HepG2 (cell line): ENCODE measurements at regions not wholly inside any gene's neighbourhood (a gene's known extent, or its start where the extent isn't known, plus 50 kb on each side); places are given as distances from the start of the nearest gene placed in this dataset.

Experiments used
- ATAC-seq: fragments of 200-7000 bp; cut with Tn5 transposase; 3 replicates; pipeline ENCODE4 v1.9.1; 2020; ENCODE audit warnings: mild to moderate bottlenecking, moderate library complexity
- BruUV-seq: library from RNA; stranded (reverse); fragments of 400-500 nt; replicated peaks from 2 replicates; lab custom pipeline; 2021; lab: Mats Ljungman, UMichigan
- CTCF ChIA-PET: fragments of 300-600 bp; formaldehyde crosslinking; extraction: SDS; loops from one replicate; lab custom pipeline; 2021; ENCODE audit warnings: low total read pairs, inconsistent platforms, low intra/inter-chr PET ratio; lab: Yijun Ruan, JAX
- POLR2A ChIA-PET: fragments of 350-600 bp; sonication (Branson Sonifier 250); formaldehyde crosslinking; loops from one replicate; lab custom pipeline; 2020; ENCODE audit warnings: antibody characterized with exemption, inconsistent platforms; lab: Yijun Ruan, JAX
- DNase-seq: peaks from one replicate; pipeline ENCODE4 v3.0.0-alpha.2; 2015; ENCODE audit warnings: low spot score
- FAIRE-seq: peaks from 3 replicates; lab custom pipeline; 2011; peaks lifted over from hg19 to GRCh38; lab: Jason Lieb, UNC
- H2AFZ ChIP-seq: one replicate; pipeline ENCODE4 v1.6.1; 2011; ENCODE audit warnings: low read length, inconsistent platforms
- H3K27ac ChIP-seq: fragments of 300-600 bp; 3 replicates; pipeline ENCODE4 v1.8.0; 2011; ENCODE audit warnings: mixed run types, mild to moderate bottlenecking, mixed read lengths, low read length, inconsistent platforms; ENCODE audit not compliant: insufficient read depth; ENCODE audit errors: extremely low read length
- H3K27me3 ChIP-seq, 2 experiments: fragments of 200-600 bp in 1 of 2; 2 replicates in 1 of 2; 3 replicates in 1 of 2; pipeline versions ENCODE4 v1.6.0 to v1.8.0; 2011; ENCODE audit warnings: low read length in 2 of 2, mild to moderate bottlenecking in 2 of 2, moderate library complexity in 2 of 2, inconsistent platforms in 1 of 2; ENCODE audit not compliant: insufficient read depth in 2 of 2, control insufficient read depth in 1 of 2
- H3K36me3 ChIP-seq, 2 experiments: fragments of 200-600 bp in 1 of 2; replicated peaks in 1 of 2; 2 replicates in 1 of 2; 3 replicates in 1 of 2; pipeline versions ENCODE4 v1.5.1 to v1.8.0; 2011; ENCODE audit warnings: low read length in 2 of 2, inconsistent platforms in 1 of 2; ENCODE audit not compliant: insufficient read depth in 2 of 2, control insufficient read depth in 1 of 2
- H3K4me1 ChIP-seq: 2 replicates; pipeline ENCODE4 v1.5.1; 2012; ENCODE audit warnings: low read length, inconsistent platforms; ENCODE audit not compliant: insufficient read depth
- H3K4me2 ChIP-seq: 2 replicates; pipeline ENCODE4 v1.6.0; 2011; ENCODE audit warnings: low read depth, low read length, inconsistent platforms
- H3K4me3 ChIP-seq, 3 experiments: fragments of 200-600 bp in 1 of 3; sonication (generic), shearing (Covaris generic) in 1 of 3; replicated peaks in 1 of 3; 2 replicates each; pipeline ENCODE4 v1.5.1; 2011 to 2016; ENCODE audit warnings: low read length in 3 of 3, inconsistent platforms in 2 of 3, low read depth in 2 of 3, mild to moderate bottlenecking in 2 of 3, control low read depth in 1 of 3, mixed read lengths in 1 of 3; ENCODE audit not compliant: insufficient read depth in 1 of 3
- H3K79me2 ChIP-seq: one replicate; pipeline ENCODE4 v1.6.1; 2011; ENCODE audit warnings: low read length, inconsistent platforms; ENCODE audit not compliant: insufficient read depth
- H3K9ac ChIP-seq: 2 replicates; pipeline ENCODE4 v1.6.0; 2011; ENCODE audit warnings: mild to moderate bottlenecking, low read depth, low read length, inconsistent platforms; ENCODE audit not compliant: insufficient read depth
- H3K9me3 ChIP-seq: 2 replicates; pipeline ENCODE4 v1.5.1; 2012; ENCODE audit warnings: mild to moderate bottlenecking, low read length
- H4K20me1 ChIP-seq: 2 replicates; pipeline ENCODE4 v1.6.0; 2011; ENCODE audit warnings: inconsistent platforms, mild to moderate bottlenecking, low read length, moderate library complexity; ENCODE audit not compliant: insufficient read depth
- HNRNPUL1 ChIP-seq: fragments of 200-400 bp; formaldehyde crosslinking; IDR thresholded peaks from 2 replicates; pipeline ENCODE4 v1.6.1; 2017; ENCODE audit warnings: low read depth, mild to moderate bottlenecking, low read length, moderate library complexity
- MIER2 ChIP-seq: IDR thresholded peaks from 2 replicates; pipeline ENCODE4 v1.6.1; 2016; ENCODE audit warnings: missing biosample characterization, missing genetic modification reagents
- MLLT10 ChIP-seq: sonication (generic); formaldehyde crosslinking; IDR thresholded peaks from 2 replicates; pipeline ENCODE4 v1.4.0; 2020; ENCODE audit warnings: missing genetic modification reagents
- NFE2L1 ChIP-seq: sonication (generic); formaldehyde crosslinking; IDR thresholded peaks from 2 replicates; pipeline ENCODE4 v1.4.0; 2020; ENCODE audit warnings: missing genetic modification reagents, mild to moderate bottlenecking, borderline replicate concordance
- TRIM24 ChIP-seq: sonication (generic); formaldehyde crosslinking; IDR thresholded peaks from 2 replicates; pipeline ENCODE4 v1.8.0; 2022; ENCODE audit warnings: mild to moderate bottlenecking, missing genetic modification reagents
- YEATS4 ChIP-seq: sonication (generic); formaldehyde crosslinking; IDR thresholded peaks from 2 replicates; pipeline ENCODE4 v1.4.0; 2020; ENCODE audit warnings: missing genetic modification reagents, borderline replicate concordance
- ZFP36 ChIP-seq: fragments of 150-350 bp; IDR thresholded peaks from 2 replicates; pipeline ENCODE4 v1.6.1; 2018; ENCODE audit warnings: borderline replicate concordance, low read length, low read depth; ENCODE audit not compliant: partially characterized antibody
- ZMYM3 ChIP-seq: sonication (generic); formaldehyde crosslinking; IDR thresholded peaks from 2 replicates; pipeline ENCODE4 v1.5.1; 2020; ENCODE audit warnings: mild to moderate bottlenecking, missing genetic modification reagents
- ZNF160 ChIP-seq: sonication (generic); formaldehyde crosslinking; IDR thresholded peaks from 2 replicates; pipeline ENCODE4 v1.8.0; 2022; ENCODE audit warnings: mild to moderate bottlenecking, inconsistent platforms, missing genetic modification reagents
- ZNF207 ChIP-seq: fragments of 450-650 bp; IDR thresholded peaks from 2 replicates; pipeline ENCODE4 v1.6.1; 2016; ENCODE audit warnings: antibody characterized with exemption, borderline replicate concordance
- ZNF446 ChIP-seq: sonication (generic); formaldehyde crosslinking; IDR thresholded peaks from 2 replicates; pipeline ENCODE4 v1.5.0; 2020; ENCODE audit warnings: mild to moderate bottlenecking, missing genetic modification reagents
- ZNF816 ChIP-seq: sonication (generic); formaldehyde crosslinking; IDR thresholded peaks from 2 replicates; pipeline ENCODE4 v1.8.0; 2022; ENCODE audit warnings: missing genetic modification reagents, mild to moderate bottlenecking, borderline replicate concordance
- WGBS: methylation state at CpG from one replicate; pipeline ENCODE4 v1.1.6; 2017; ENCODE audit warnings: low lambda C conversion rate; 5-methylcytosine and 5-hydroxymethylcytosine counted together
- in situ Hi-C: cut with HindIII; loops from 2 replicates; pipeline ENCODE4 v1.10.0; 2017; ENCODE audit warnings: low pct_unique_long_range_greater_than_20kb; ENCODE audit not compliant: extremely low pct_ligation_motif_present
- intact Hi-C: fragments of 100-400 bp; cut with micrococcal nuclease; formaldehyde crosslinking; loops from one replicate; pipeline ENCODE4 v1.10.0; 2022; ENCODE audit not compliant: unreplicated experiment
- TF ChIP-seq, protein P1 (sequence below): sonication (generic); formaldehyde crosslinking; IDR thresholded peaks from 2 replicates; pipeline ENCODE4 v1.5.0; 2020; ENCODE audit warnings: mild to moderate bottlenecking, missing genetic modification reagents, borderline replicate concordance

DNA sequence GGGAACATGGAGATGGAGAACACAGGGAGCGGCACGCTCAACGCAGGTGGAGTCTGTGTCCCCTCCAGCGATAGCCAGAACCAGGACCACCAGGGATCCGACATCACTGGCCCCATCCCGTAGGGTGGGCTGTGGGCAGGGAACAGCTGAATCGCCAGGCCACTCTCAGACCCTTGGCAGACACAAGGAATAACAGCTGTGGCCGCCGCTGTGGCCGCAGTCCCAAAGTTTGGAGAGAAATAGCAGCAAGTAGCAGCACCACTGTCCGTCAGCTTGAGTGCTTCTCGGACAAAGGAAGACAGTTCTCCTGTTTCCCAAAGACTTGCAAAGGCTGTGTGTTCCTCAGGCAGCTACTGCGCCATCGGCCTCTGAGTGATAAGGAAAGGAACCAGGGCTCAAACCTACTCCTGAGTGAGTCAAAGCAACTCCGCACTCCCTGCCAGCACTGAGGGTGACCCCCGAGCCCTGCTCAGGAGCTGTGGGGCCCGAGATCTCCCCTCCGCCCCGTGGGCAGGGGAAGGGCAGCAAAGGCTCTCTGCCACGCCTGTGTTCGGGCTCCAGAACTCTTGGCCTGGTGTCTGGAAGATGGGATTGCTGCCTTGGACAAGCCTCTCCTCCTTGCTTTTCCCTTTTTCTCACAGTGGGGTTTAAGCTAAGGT, 82.3 kb upstream of the FAM20C start:
- no peak for DNase-seq
- Histone ChIP-seq H3K27ac (no peak overlapping the region), H3K4me3 (no peak overlapping the region), H3K4me1 (no peaks in the 10 kb centered on the region), H4K20me1 (no peaks in the 10 kb centered on the region), H3K4me2 (no peak overlapping the region), H2AFZ (no peak overlapping the region), H3K27me3 (peaks cover 2 to 24% of the 10 kb centered on the region in 2 experiments; a peak in 3 of 5 replicates), H3K79me2 (no peaks in the 10 kb centered on the region), H3K9me3 (no peaks in the 10 kb centered on the region), H3K9ac (no peak overlapping the region), H3K36me3 (no peaks in the 10 kb centered on the region)
- CTCF ChIA-PET = no interaction called here
- in situ Hi-C loops (no loop called here), intact Hi-C loops (no loop called here)
- 50% methylated on average over 10 of the region's 21 CpGs for WGBS
- POLR2A ChIA-PET = no interaction called here
- FAIRE-seq = no peak
- TF ChIP-seq TRIM24 (CRISPR knock-in tag) = no peak
- TF ChIP-seq NFE2L1 = no peak
- TF ChIP-seq ZNF446 (CRISPR knock-in tag) = no peak
- no peak for TF ChIP-seq ZNF207
- no peak for TF ChIP-seq ZMYM3 (CRISPR knock-in tag)
- no peak for TF ChIP-seq ZNF816 (CRISPR knock-in tag)
- TF ChIP-seq ZNF160 = no peak
- TF ChIP-seq HNRNPUL1 = no peak
- TF ChIP-seq MLLT10 (CRISPR knock-in tag) = no peak
- TF ChIP-seq MIER2 (CRISPR knock-in tag) = no peak
- no peak for TF ChIP-seq ZFP36
- no peak for TF ChIP-seq YEATS4 (CRISPR knock-in tag)
- TF ChIP-seq, protein P1, sequence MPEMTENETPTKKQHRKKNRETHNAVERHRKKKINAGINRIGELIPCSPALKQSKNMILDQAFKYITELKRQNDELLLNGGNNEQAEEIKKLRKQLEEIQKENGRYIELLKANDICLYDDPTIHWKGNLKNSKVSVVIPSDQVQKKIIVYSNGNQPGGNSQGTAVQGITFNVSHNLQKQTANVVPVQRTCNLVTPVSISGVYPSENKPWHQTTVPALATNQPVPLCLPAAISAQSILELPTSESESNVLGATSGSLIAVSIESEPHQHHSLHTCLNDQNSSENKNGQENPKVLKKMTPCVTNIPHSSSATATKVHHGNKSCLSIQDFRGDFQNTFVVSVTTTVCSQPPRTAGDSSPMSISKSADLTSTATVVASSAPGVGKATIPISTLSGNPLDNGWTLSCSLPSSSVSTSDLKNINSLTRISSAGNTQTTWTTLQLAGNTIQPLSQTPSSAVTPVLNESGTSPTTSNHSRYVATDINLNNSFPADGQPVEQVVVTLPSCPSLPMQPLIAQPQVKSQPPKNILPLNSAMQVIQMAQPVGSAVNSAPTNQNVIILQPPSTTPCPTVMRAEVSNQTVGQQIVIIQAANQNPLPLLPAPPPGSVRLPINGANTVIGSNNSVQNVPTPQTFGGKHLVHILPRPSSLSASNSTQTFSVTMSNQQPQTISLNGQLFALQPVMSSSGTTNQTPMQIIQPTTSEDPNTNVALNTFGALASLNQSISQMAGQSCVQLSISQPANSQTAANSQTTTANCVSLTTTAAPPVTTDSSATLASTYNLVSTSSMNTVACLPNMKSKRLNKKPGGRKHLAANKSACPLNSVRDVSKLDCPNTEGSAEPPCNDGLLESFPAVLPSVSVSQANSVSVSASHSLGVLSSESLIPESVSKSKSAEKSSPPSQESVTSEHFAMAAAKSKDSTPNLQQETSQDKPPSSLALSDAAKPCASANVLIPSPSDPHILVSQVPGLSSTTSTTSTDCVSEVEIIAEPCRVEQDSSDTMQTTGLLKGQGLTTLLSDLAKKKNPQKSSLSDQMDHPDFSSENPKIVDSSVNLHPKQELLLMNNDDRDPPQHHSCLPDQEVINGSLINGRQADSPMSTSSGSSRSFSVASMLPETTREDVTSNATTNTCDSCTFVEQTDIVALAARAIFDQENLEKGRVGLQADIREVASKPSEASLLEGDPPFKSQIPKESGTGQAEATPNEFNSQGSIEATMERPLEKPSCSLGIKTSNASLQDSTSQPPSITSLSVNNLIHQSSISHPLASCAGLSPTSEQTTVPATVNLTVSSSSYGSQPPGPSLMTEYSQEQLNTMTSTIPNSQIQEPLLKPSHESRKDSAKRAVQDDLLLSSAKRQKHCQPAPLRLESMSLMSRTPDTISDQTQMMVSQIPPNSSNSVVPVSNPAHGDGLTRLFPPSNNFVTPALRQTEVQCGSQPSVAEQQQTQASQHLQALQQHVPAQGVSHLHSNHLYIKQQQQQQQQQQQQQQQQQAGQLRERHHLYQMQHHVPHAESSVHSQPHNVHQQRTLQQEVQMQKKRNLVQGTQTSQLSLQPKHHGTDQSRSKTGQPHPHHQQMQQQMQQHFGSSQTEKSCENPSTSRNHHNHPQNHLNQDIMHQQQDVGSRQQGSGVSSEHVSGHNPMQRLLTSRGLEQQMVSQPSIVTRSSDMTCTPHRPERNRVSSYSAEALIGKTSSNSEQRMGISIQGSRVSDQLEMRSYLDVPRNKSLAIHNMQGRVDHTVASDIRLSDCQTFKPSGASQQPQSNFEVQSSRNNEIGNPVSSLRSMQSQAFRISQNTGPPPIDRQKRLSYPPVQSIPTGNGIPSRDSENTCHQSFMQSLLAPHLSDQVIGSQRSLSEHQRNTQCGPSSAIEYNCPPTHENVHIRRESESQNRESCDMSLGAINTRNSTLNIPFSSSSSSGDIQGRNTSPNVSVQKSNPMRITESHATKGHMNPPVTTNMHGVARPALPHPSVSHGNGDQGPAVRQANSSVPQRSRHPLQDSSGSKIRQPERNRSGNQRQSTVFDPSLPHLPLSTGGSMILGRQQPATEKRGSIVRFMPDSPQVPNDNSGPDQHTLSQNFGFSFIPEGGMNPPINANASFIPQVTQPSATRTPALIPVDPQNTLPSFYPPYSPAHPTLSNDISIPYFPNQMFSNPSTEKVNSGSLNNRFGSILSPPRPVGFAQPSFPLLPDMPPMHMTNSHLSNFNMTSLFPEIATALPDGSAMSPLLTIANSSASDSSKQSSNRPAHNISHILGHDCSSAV (CRISPR knock-in tag) = no peak
- no peak for ATAC-seq
- no TSS peak for BruUV-seq
